Glomerular visceral epithelial cell (primary cell): ENCODE measurements at regions not wholly inside any gene's neighbourhood (a gene's known extent, or its start where the extent isn't known, plus 50 kb on each side); places are given as distances from the start of the nearest gene placed in this dataset.

ENCODE experiments used
- DNase-seq: peaks from one replicate; pipeline ENCODE4 v3.0.0-alpha.2; 2016; ENCODE audit errors: extremely low spot score

DNA sequence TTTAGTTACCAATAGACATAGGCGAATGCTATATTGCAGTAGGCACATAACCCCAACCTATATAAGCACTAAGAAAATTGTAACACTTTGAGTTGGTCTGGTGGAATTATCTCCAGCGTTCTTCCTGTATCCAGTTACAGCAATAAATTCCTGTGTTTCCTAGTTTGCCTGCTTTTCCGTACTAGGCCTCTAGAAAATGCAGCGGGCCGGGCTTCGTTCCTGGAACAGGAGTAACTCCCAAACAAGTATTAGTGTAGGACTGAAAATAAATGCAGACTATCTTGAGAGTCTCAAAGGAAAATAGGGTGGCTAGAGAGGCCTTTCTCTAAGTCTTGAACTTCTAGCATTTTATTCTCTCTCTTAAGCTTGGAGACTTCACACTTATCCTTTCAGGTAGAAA is 159.8 kb downstream of the OR13H1 start:
- DNase-seq: no peak

- DNase-seq: no peak
These were observed 160.3 kb downstream of the OR13H1 start for GRCh38 chrX:131704136-131704695.

- DNase-seq: no peak
These were observed 165.7 kb downstream of the OR13H1 start for GRCh38 chrX:131709553-131709952.

DNA sequence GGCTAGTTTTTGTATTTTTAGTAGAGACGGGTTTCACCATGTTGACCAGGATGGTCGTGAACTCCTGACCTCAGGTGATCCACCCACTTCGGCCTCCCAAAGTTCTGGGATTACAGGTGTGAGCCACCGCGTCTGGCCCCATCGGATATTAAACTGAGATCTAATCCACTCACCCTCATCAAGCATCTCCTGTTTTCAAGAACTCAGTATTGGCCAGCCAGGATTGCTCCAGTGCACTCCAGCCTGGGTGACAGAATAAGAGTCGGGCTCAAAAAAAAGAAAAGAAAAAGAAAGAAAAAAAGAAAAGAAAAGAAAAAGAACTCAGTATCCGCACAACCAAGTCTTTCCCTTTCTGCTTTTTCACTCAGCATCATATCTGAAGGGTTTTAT is 167.6 kb downstream of the OR13H1 start:
- no peak for DNase-seq

- DNase-seq: no peak
These were observed 179.8 kb downstream of the OR13H1 start for GRCh38 chrX:131723646-131724045.

DNA sequence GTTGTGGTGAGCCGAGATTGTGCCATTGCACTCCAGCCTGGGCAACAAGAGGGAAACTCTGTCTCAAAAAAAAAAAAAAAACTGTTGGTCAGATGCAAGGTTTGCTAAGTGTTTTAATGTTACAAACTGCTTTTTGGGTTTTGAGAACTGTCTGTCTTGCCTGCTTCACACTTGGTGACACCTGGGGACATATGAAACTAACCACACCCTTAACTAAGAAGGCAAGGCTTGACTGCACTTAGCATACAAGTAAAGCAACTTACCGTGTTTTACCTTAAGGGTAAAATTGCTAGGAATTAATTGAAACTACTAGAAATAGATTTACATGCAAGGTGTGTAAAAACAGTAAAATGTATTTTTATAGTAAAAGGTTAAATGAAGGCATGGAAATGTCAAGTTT is 180.4 kb downstream of the OR13H1 start:
- no peak for DNase-seq

GRCh38 chrX:131725001-131725654 is 181.3 kb downstream of the OR13H1 start:
- no peak for DNase-seq

DNA sequence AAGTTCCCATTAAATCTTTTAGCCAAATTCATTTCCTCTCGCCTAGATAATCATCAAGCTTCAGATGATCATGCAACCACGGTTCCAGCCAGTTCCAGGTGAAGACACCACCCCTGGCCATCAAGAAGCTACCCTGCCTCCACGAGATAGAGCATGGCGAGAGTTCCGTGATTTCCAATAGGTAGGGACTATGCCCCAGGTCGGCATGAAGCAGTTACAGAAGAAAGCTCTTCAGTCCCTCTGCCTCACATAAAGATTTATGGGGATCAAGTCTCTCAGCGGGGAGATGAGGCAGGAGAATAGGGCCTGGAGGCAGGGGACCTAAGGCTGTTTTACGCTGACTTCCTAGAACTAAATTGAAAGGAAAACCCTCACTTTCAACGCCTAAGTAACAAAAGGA is 183.9 kb downstream of the OR13H1 start:
- DNase-seq: no peak

DNA sequence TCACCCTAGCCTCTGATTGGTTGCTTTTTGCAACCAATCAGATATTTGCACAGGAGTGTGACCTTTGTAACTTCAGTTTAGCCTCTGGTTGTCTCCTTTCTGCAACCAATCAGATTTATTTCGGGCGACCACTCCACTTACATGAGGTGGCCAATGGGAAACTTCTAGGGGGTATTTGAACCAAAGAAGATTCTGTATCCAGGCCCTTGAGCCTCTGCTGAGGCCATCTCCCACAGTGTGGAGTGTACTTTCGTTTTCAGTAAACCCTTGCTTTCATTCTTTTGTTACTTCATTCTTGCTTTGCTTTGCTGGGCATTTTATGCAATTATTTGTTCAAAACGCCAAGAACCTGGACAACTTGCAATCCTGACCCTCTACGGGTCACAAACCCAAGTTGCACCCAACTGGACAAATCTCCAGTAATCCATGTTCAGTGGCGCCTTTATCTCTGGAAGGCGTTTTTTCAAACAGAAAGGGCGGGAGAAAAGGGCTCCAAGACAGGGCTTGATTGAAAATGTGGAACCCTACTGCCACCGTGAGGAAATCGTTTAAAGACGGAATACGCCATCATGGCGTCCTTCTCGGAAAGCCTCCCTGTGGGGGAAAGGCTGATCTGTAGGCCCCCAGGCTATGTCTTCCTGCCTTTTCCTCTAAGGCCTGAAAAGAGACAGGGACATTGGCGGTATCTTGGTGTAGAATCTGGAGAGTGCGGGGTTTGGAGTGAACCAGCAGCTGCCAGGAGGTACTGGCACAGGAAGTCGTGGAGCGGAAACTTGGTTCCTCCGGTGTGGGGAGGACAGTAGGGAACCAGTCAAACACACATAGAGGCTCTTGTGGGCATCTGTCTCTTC is 184.6 kb downstream of the OR13H1 start:
- DNase-seq: no peak

DNA sequence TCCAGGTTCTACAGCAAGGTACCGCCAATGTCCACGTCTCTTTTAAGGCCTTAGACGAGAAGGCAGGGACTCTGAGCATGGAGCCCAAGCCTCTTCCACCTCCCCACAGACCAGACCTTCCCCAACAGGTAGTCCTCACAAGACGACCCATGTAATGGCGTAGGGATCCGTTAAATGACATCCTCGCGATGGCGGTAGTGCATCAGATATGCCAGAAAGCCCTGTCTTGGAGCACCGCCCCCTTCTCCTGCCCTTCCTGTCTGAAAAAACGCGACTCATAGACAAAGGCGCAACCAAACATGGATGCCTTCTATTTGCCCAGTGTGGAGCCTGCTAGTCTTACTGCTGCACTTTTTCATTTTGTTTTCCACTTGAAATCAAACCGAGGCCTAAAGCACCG is 185.4 kb downstream of the OR13H1 start:
- no peak for DNase-seq

GRCh38 chrX:131734621-131735020 is 190.7 kb downstream of the OR13H1 start:
- DNase-seq: no peak

GRCh38 chrX:131735127-131735526 is 191.3 kb downstream of the OR13H1 start:
- DNase-seq: no peak

DNA sequence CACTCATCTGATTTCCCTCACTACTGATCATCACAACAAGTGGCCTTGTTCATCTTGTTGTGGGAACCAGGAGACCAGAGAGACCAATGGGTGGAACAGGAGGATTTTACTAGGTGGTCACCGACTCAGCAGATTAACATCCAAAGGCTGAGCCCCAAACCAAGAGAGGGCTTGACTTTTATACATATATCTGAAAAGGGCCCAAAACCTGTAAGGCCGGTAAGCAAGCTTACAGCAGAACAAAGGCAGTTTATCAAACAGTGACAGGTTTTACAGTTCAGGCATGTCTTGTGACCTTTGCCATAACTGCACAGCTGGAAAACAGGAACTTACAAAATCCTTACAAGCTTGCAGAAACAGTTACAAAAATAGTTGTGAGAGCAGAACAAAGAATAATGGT is 195.9 kb downstream of the OR13H1 start:
- no peak for DNase-seq

DNA sequence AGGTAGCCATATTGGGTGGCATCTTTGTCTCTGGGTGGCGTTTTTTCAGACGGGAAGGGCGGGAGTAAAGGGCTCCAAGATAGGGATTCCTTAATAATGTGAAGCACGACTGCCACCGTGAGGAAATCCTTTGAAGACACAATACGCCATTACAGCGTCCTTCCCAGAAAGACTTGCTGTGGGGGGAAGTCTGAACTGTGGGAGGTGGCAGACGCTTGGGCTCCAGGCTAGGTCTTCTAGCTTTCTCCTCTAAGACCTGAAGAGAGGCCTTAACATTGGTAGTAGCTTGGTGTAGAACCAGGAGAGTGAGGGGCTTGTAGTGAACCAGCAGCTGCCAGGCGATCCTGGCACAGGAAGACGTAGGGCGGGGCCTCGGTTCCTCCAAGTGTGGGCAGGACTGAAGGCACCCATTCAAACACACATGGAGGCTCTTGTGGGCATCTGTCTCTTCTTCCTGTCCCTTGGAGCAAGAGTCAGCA is 197.3 kb downstream of the OR13H1 start:
- DNase-seq: no peak

GRCh38 chrX:131745942-131746489 is 202.1 kb downstream of the OR13H1 start:
- no peak for DNase-seq

- DNase-seq: no peak
These were observed 202.7 kb downstream of the OR13H1 start for GRCh38 chrX:131746491-131746968.

DNA sequence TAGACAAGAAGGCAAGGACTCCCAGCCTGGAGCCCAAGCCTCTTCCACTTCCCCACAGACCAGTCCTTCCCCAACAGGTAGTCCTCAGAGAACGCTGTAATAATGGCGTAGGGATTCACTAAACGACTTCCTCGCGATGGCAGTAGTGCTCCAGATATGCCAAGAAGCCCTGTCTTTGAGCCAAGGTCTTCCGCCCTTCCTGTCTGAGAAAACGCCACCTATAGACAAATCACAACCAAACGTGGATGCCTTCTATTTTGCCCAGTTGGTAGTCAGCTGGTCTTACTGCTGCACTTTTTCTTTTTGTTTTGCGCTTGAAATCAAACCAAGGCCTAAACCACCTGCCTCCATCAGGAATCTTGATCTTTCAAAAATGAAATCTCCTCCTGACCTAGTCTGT is 203.3 kb downstream of the OR13H1 start:
- no peak for DNase-seq

- no peak for DNase-seq
These were observed 208.8 kb downstream of the OR13H1 start for GRCh38 chrX:131752493-131753198.

GRCh38 chrX:131762802-131763234 is 218.9 kb downstream of the OR13H1 start:
- DNase-seq: no peak

- DNase-seq: no peak
These were observed 219.8 kb downstream of the OR13H1 start for GRCh38 chrX:131763674-131764073.

DNA sequence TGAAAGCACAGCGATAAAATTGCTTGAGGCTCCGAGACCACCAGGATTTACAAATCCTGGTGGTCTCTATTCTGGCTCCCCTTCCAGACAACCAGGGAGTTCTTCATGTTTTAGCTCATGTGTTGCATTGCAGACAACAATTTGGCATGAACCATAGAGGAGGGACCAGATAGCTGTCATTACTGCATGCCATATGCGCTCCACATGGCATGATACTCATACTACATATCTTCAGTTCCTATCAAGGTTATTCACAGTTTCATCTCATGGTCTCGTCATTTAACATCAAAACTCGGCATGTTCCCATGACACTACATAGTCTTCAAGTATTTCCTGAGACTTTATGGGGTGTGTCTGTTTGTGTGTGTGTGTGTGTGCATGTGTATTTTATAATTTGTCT is 220.3 kb downstream of the OR13H1 start:
- DNase-seq: no peak
